ENCODE measurements at regions not wholly inside any gene's neighbourhood (a gene's known extent, or its start where the extent isn't known, plus 50 kb on each side); places are given as distances from the start of the nearest gene placed in this dataset.
"Not testable (repeated sequence)": the region's sequence is repeated elsewhere in the genome, so short reads cannot be mapped to it uniquely, and the experiment has no call there.

DNA sequence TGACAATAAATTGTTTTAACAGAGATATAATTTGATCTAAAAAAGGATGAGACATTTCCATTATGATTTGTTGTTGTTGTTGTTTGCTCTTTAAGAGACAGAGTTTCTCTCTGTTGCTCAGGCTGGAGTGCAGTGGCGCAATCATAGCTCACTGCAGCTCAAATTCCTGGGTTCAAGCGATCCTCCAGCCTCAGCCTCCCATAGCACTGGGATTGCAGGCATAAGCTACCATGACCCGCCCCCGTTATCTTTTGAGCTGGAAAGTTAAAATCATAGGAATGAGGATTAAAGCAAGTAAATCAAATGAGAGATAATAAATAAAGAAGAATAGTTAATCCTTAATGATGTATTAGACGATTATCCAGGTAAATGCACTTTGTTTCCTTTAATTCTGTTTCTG is 224.4 kb upstream of the SMIM31 start:
- no peak for DNase-seq

DNA sequence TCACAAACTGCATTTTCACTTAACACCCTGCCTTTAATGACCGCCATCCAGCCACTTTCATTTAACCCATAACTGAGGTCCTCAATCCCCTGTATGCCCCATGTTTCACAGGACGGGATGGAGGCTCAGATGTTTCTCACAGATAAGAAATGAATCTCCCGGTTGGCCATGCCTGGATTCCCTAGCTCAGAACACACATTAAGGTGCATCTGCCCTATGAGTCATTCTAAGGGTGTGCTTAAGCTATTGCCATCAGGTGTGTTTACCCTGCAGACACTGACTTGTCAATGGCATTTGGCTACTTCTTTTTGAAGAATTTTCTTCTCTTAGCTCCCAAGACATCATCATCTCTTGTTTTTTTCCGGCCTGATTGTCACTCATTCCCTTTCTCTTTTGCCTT is 222.6 kb upstream of the SMIM31 start:
- DNase-seq: no peak

DNA sequence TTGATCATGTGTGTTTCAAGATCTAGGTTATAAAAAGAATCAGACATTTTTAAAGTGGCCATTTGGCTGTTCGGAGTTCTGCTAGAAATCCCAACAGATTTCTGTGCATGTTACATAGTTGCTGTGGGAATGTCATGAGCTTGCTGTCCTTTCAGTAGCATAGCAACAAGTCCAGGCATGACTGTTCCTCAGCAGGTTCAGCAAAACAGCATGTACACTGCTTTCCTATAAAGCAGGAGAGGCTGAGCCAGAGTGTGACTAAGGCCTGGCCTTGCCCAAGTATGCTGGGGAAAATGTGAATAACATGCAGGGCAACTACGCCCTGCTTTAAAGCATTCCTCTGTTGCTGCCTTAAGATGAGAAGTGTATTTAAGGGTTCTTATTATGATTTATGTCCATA is 217.1 kb upstream of the SMIM31 start:
- peak; percentile 87 for DNase-seq

DNA sequence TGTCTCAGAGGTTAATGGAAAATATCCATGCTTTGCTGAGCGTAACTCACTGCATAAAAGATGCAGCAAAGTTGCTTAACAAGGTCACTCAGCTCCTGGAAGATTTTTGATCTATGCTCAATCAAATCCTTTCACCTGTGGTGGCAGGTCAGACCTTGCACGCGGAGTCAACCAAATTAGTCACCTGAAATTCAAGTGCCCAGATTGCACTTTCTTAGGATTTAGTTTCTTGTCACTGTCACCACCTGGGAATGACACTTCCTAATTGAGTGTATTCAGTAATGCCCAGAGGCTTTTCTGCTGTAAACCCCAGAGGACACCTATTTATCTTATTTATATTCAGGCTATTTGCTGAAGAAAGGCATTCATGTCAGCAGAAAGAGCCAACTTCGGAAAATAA is 215.8 kb upstream of the SMIM31 start:
- no peak for DNase-seq

DNA sequence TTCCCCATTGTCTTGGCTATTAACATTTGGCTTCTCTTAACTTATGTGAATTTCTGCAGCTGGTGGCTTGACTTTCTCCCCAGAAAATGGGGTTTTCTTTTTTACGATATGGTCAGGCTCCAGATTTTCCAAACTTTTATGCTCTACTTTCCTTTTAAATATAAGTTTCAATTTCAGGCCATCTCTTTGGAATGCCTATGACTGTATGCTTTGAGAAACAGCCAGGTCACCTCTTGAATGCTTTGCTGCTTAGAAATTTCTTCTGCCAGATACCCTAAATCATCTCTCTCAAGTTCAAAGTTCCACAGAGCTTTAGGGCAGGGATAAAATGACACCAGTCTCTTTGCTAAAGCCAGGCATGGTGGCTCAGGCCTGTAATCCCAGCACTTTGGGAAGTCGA is 212.9 kb upstream of the SMIM31 start:
- no peak for DNase-seq

DNA sequence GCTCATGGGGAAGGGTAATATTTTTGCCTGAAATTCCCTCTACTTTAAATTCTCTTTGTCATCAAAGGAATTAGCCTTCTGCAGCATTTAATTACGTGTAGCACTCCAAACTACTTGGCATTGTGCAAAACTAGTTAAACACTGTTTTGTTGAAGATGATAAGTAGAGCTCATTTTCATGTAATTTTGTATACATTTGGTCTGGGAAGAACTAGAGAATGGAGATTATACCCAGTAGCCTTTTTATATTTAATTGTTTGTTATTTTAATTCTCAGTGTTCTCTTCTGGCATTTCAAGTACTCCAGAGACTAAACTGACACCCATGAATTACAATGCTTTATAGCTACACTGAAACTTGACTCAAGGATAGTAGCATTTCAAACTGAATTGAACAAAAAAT is 211.5 kb upstream of the SMIM31 start:
- no peak for DNase-seq

DNA sequence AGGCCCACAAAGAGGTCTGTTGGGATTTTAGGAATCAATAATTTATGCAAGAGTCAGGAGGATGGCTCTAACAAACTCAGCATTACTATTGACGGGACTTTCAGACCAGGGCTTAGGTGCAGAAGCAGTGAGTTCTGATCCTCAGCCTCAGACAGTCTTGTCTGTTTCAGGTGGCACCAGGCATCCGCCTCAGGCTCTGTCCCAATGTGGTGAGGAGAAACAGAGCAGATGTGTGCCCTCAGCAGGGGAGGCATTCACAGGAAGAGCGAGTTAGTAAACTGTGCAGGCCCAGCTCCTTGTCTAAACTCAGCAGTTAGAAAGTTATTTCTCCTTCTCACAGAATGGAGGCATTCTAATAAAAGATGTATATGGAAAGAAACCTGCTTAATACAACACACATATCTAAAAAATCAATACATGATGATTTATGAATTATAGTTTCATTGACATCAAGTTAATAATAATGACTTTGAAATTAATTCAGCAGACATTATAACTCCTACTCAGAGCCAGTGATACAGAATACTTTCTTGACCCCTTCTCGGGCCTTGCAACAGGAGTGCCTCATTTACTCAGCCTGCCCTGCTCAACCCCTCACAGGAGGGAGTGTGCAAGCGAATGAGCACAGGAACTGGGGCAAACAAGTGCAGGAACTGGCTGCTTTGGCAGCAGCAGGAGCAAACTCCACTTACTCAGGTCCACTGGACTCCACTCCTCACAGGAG is 202.8 kb upstream of the SMIM31 start:
- DNase-seq: no peak

DNA sequence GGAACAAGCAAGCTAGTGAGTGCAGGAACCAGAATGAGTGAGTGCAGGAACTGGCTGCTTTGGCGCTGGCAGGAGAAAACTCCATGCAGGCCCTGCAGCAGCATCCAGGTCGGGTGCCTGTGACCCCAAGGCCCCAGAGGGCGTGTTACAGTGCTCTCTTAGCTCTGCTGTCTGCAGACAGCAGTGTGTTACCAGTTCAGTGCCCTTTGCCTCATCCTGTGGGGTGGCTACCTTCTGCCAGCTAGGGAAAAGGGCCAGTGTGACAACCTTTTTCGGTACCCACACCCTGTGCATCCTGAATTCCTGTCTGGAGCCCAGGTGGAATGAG is 202.3 kb upstream of the SMIM31 start:
- DNase-seq: no peak

DNA sequence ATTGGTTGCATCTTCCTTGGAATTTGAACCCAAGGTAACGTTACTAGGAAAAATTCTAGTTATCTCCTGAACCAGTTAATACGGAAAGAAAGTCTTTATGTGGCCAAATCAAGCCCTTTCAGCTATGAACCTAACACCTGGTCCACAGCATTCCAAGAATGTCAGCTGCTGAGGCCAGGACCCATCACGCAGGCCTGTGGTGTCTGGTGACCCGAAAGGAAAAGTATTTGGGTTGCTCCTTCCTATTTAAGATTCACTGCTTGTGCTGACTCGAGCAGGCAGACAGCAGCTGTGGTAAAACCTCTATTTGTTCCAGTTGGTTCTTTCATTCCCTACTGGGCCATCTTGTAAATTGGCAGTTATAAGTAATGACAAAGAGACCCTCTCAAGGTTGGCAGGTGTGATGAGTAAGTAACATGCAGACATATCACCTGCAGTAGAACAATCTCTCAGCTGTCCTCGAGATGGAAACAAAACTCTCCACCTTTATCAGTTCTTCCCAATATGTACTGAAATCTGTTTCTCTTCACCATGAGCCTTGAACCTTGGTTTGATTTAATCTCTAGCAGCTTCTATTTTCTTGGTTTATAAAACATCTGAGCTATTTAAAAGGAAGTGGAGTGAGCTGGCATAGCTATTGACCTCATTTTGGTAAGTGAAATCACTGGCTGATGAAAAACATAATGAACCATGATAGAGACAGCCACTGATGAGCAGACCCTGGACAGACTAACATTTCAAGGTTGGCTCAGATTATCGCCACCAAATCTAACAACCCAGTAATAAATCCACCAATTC is 182.1 kb upstream of the SMIM31 start:
- peak; percentile 49 for DNase-seq

DNA sequence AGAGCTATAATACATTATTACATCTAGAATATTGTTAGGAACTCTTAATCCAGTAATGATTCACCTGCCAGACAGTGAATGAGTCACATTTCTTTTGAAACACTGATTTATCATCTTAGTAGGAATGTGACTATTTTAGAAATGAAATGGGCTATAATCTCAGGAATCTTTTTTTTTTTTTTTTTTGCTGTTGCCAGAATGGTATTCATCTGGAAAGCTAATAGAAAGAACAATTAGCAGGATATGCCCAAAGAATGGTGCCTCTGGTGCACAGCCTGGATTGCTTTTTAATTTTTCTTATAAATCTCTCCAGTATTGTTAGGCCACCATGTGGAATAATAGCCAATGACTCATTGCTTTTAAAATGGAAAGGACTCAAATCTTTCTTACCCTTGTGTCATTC is 181.1 kb upstream of the SMIM31 start:
- peak; percentile 56 for DNase-seq

DNA sequence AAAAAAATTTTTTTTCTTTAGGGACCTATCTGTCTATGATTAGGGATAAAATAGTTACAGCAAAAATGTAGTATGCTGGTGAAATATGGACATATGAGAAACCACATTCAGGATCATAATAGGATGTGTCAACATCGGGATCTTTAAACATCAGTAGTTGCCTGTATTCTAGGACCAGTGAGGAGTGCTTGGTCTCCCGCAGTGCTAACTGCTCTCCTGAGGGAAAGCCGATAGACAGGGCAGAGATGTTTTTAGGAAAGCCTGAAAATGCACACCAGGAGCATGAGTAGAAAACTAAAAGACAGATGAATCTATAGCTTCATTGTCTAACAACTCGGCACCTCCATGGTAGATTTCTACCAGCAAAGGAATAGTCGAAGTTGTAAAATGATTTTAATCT is 178.1 kb upstream of the SMIM31 start:
- DNase-seq: no peak

DNA sequence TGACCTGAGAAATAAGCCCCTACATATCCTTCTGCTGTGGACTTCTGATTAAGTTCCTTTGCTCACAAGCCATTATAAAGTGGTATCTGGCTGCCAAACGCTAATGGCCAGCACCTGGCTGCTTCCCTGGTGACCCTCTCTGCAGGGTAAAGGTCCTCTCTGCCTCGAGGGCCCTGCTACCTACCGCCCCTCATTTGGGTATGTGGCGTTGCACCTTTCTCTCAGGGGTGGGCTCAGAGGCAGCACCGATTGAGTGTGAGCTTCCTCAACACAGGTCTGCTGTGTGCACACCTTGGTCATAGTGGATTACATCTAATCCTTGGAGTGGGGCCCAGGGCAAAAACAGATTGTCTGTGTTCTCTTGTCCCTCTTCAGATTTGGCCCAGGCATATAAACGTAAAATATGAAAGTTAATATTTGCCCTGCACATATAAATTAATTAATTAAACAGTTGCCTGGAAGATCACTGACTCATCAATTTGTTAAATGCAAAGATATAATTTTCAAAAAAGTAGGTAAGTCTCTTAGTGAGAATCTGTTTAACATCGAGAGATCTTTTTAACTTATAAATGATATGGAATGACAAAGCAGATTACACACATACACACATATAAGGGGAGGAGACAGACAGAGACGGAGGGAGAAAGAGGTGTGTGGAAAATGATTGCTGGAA is 174.5 kb upstream of the SMIM31 start:
- DNase-seq: no peak

DNA sequence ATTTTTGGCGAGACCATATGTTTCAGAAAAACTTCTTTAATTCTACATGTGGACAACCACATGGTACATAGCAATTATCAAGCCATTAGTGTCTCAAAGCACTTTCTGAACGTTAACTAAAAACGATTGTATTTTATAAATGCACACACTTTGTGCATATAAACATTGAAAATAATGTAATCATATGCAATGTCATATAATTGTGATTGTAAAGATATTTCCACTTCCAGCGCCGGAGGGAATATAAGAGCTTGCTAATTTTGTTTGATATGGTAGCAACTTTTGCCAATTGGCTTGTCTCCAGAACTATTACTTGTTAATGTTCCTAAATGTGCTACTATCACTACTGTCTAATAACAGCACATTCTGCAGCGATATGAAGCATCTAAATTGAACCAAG is 162.3 kb upstream of the SMIM31 start:
- DNase-seq: no peak

DNA sequence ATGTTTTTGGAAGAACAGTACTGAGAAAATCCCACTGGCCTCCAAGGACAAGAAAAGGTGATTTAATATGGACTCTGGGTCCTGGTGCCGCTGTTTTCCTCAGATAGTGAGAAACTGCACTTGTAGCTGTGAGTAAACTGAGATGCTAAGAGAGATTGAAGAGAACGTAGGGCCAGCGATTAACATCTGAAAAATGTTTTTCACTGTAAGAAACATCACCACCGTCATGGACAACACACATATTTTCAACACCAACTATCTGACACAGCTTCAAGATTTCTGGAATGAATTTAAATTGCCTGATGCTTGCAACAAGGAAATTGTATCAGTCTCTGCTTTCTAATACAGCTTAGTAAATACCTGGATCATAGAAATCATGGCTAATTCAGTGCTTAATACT is 158.2 kb upstream of the SMIM31 start:
- DNase-seq: no peak

DNA sequence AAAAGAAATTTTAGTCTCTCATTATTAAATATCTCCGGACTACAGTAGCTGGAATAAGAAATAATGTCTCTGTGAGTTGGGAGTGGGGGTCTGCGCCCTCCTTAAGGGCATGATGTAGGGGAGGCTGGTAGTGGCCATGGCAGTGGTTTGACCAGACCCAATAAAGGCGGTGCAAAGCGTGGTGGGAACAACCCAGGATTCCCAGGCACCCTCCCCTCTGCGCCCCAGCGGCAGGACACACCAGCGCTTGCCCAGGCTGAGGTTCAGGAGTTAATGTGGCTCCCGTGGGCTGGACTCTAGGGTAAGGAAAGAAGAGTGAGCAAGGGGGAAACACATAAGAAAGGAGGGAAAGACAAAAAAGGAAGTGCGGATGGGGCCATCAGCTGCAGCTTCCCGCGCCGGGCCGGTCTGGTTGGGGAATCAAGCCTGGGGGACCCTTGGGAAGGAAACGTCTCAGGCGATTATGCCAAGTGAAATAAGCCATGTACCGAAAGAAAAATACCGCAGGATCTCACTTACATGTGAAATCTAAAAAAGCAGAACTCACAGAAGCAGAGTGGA is 157.5 kb upstream of the SMIM31 start:
- DNase-seq: no peak

DNA sequence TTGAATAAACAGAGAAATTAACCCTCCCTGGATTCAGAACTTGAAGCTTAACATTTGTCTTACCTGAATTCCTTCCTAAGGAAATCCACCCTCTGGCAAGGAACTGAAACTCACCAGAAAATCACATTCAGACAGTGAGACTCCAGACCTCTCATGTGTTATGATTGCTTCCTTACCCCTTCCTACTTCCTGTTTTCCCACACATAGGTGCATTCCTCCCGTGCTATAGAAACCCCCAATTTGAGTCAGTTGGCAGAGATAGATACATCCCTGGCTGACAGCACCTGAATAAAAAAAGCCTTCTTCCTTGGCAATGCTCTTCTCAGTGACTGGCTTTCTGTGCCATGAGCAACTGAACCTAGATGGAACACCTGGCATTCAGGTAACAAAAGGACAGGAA is 157.0 kb upstream of the SMIM31 start:
- DNase-seq: no peak

DNA sequence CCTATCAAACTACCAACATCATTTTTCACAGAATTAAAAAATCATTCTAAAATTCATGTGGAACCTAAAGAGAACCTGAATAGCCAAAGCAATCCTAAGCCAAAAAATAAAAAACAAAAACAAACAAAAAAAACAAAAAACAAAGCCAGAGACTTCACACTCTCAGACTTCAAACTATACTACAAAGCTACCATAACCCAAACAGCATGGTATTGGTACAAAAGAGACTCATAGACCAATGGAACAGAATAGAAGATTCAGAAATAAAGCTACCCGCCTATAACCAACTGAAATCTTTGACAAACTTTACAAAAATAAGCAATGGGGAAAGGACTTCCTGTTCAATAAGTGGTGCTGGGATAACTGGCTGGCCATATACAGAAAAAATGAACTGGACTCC is 152.3 kb upstream of the SMIM31 start:
- DNase-seq: no peak

DNA sequence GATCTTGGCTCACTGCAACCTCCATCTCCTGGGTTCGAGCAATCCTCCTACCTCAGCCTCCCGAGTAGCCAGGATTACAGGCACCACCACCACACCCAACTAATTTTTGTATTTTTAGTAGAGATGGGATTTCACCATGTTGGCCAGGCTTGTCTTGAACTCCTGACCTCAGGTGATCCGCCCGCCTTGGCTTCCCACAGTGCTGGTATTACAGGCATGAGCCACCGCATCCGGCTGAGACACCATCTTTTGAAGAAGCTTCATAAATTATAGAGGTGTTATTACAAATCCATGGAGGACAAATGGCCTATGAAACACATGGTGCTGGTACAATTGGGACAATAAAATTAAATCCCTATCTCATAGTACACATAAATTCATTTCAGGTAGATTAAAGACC is 148.1 kb upstream of the SMIM31 start:
- not testable (repeated sequence) for DNase-seq

DNA sequence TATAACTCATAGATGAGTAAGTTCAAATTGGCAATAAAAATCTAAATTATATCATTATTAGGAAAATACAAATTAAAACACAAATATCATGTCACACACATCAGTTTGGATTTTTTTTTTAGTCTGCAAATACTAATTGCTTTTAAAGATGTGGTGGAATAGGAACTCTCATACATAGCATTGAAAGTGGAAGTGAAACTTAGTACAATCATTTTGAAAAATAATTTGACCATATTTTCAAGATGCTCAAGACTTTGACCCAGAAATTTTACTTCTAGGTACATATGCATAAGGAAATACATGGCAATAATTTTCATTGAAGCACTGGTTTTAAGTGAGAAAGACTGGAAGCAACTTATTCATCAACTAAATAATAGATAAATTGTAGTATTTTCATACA is 147.5 kb upstream of the SMIM31 start:
- DNase-seq: no peak

DNA sequence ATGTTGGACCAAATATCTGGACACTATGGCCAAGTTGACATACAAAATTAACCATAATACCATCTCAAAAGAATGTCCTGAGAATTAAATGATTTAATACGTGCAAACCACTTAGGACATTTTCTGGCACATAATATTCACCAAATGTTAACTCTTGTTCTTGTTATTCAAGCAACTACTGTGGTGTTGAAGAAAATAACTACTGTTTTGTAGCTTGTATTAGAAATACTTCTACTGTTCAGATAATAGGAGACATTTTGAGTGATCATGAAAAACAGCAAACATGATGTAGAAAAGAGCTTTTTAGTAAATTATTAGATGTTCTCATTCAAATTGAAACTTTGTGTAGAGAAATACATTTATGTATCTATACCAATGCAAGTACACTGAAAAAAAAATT is 140.7 kb upstream of the SMIM31 start:
- no peak for DNase-seq

DNA sequence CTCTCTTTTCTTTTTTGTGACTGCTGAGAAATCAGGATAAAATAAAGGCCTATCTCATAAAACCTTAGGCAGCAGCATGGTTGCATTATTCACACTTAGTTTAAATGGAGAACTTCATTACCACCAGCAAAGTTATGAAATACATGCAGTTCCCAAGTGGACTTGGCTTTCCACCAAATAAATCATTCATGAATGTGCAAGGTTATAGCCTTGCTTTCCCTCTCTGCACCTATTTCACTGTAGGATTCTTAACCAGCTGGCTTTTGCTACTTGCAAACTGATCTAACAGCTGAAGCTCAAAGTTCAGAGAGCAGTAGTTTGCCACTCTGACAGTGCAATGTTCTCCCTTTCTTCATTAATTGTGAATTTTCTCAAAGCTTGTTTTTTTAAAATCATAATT is 140.1 kb upstream of the SMIM31 start:
- peak; percentile 60 for DNase-seq

DNA sequence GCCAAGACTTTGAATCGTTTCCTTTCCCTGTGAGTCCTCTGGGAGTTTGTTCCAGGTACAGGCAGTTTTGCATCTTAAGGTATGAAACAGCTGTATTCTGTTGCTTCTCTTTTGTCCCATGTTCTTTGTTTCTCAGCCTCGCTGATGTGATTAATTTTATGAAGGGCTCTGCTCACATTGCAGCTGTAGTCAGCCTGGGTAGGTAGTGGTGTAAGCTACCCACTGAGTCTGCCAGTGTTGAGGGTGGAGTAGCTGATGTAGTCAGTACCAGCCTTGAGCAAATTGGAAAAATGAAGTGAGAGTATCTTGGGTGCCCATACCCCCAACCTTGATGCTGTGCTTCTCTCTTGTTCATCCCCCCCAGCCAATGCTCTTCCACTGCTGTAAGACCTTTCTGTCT is 139.6 kb upstream of the SMIM31 start:
- DNase-seq: no peak

DNA sequence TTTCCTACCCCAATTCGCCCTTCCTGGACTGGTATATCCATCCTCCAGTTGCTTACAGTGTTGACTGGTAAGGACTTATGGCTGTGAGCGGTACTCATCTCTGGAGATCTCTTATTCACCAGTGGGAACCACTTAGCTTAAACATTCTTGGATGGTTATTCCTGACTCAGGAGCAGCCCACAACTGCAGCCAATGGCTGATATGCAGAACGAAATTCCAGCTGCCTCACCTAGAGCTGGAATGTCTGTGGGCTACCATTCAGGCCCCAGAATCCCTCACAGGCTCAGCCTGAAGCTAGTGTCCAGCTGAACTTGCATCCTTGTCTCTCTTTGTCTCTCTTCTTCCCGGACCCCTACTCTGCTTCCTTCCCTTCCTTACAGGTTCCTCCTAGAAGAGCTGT is 138.9 kb upstream of the SMIM31 start:
- peak; percentile 65 for DNase-seq

DNA sequence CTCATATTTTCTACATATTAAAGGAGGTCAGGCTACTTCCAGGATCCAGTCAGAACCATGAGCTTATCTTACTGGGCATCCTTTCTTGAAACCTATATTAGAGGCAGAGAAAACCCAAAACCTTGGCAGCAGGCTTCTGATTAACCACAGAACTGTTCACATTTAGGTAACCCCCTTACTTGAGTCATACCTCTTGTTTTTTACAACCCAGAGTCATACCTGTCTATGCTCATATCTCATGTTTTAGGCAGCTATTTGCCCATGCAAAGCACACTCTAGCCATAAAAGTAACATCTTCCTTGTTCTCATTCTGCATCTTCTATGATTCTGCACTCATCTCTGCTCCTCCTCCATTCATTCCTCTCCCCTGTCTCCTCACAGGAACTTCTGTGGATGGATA is 138.0 kb upstream of the SMIM31 start:
- DNase-seq: peak; percentile 26
